ENCODE measurements at regions not wholly inside any gene's neighbourhood (a gene's known extent, or its start where the extent isn't known, plus 50 kb on each side); places are given as distances from the start of the nearest gene placed in this dataset.

DNA sequence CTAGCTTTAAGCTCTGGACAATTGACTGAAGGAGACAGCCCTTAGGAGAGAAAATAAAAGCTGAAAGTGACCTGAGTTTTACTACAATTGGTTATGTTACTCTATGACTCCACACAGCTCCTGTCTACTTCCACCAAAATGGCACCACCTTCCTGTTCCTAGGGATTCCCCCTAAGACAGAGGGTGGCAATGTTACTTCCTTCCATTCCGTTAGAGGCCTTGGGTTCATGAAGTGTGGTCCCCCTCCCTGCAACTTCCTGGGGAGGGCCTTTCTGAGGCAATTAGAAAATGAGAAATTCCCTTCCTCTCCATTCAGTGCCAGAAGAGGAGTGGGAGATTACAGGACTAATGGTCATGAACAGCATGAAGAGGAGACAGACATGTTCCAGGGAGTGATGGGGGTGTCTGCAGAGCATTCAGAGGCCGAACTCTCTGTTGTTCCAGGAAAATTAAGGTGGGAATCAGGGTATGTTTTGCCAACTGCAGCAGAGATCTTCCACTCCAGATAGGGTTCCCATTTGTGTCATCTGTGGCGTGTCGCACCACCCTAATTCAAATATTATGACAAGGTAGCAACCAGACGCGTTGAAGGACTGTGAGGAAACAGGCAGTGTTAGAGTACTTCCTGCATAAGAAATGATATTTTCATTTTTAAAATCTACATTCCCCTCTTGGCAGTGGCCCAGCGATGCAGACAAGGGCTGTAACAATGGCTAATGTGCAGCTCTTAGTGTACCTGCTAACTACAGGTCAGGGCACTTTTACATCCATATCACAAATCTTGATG is 53.1 kb upstream of the TRIM67 start:
- TF ChIP-seq, protein P1, sequence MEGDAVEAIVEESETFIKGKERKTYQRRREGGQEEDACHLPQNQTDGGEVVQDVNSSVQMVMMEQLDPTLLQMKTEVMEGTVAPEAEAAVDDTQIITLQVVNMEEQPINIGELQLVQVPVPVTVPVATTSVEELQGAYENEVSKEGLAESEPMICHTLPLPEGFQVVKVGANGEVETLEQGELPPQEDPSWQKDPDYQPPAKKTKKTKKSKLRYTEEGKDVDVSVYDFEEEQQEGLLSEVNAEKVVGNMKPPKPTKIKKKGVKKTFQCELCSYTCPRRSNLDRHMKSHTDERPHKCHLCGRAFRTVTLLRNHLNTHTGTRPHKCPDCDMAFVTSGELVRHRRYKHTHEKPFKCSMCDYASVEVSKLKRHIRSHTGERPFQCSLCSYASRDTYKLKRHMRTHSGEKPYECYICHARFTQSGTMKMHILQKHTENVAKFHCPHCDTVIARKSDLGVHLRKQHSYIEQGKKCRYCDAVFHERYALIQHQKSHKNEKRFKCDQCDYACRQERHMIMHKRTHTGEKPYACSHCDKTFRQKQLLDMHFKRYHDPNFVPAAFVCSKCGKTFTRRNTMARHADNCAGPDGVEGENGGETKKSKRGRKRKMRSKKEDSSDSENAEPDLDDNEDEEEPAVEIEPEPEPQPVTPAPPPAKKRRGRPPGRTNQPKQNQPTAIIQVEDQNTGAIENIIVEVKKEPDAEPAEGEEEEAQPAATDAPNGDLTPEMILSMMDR (IDR thresholded peaks at IDR 0.05; ENCODE audit: low read depth, low read length) = no peak
- DNase-seq (ENCODE audit: low read depth, low spot score) = no peak
- H3K4me3 ChIP-seq (ENCODE audit: low read depth, low read length) = no peak overlapping the region
- in situ Hi-C loops (cut with HindIII; ENCODE audit: low sequenced_read_pairs) = no loop called here

DNA sequence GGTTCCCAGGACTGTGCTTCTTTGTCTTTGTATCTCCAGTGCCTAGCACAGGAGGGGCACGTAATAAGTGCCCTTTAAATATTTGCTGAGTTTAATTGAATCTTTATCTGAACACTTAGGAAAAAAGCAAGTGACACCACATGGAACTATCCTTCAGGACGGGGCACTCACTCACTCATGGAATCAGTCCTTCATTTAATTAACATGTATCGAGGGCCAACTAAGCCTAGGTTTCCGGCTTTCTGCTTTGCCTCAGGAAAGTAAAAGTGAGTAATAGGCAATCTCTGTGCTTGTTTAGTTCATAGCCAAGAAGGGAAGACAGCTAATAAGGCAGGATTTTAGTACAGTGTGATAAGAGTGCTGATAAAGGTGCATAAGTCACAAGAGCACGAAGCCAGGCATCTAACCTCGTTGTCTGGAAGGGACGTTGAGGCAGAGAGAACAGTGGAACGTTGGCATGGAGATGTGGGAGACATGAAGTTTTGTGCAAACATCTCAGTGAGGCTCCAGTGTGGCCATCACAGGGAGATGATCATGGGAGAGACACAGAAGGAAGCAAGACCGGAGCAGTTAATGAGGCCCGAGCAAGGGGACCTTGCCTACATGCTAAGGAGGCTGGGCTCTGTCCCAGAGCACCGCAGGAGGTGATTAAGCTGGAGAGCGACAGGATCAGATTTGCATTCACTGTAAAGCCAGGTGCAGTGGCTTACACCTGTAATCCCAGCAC is 54.1 kb upstream of the TRIM67 start:
- H3K4me3 ChIP-seq (ENCODE audit: low read depth, low read length) = no peak overlapping the region
- TF ChIP-seq, protein P1 (IDR thresholded peaks at IDR 0.05; ENCODE audit: low read depth, low read length) = no peak
- in situ Hi-C loops (cut with HindIII; ENCODE audit: low sequenced_read_pairs) = no loop called here
- no peak for DNase-seq (ENCODE audit: low read depth, low spot score)

DNA sequence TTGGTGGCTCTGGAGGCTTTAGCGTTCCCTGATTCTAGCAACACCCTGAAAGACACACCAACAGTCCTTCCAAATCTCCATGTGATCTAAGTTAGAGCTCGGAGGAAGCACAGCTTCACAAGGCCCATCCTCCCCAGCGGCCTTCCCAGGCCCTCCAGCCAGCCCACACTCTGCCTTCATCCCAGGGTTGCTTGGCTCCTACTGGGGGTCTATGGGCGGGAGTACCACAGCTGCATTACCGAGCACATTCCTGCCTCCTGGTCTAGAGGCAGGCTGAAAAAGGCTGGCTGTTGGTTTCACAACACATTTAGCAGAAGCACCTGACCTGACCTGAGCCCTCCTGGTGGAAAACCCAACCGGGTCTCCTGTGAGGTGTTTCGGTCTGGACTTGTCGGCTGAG is 54.7 kb upstream of the TRIM67 start:
- no peak overlapping the region for H3K4me3 ChIP-seq (ENCODE audit: low read depth, low read length)
- TF ChIP-seq, protein P1 (IDR thresholded peaks at IDR 0.05; ENCODE audit: low read depth, low read length) = no peak
- DNase-seq (ENCODE audit: low read depth, low spot score) = no peak
- in situ Hi-C loops (cut with HindIII; ENCODE audit: low sequenced_read_pairs) = no loop called here

DNA sequence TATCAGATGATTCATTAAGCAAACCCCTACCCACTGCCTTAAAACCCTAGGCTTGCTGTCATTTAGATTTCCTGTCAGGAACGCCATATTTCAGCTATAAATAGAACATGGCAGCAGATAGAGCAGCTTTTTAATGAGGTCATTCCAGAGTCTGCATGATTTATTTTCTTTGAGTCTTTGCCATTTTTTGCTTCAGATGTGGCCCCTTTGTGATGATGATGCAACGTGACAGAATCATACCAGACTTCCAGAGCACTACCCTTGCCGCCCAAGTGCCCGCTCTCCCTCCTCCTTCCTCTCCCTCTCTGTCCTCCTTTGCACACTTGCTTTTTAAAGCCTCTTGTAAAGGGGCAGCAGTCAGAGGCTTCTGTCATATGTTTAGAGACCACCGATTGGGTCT is 55.5 kb upstream of the TRIM67 start:
- TF ChIP-seq, protein P1 (IDR thresholded peaks at IDR 0.05; ENCODE audit: low read depth, low read length) = no peak
- in situ Hi-C loops (cut with HindIII; ENCODE audit: low sequenced_read_pairs) = no loop called here
- no peak overlapping the region for H3K4me3 ChIP-seq (ENCODE audit: low read depth, low read length)
- DNase-seq (ENCODE audit: low read depth, low spot score) = peak; percentile 87

DNA sequence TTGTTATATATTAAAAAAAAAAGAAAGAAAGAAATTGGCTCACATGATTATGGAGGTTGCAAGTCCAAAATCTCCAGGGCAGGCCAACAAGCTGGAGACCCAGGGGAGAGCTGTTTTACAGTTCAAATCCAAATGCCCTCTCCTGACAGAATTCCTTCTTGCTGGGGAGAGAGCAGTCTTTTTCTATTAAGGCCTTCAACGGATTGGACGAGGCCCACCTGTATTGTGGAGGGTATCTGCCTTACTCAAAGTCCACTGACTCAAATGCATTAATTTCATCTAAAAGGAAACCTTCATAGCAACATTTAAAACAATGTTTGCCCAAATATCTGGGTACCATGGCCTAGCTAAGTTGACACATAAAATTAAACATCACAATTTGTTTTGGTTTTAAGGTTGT is 56.9 kb upstream of the TRIM67 start:
- H3K4me3 ChIP-seq (ENCODE audit: low read depth, low read length) = no peak overlapping the region
- no peak for DNase-seq (ENCODE audit: low read depth, low spot score)
- TF ChIP-seq, protein P1 (IDR thresholded peaks at IDR 0.05; ENCODE audit: low read depth, low read length) = no peak
- in situ Hi-C loops (cut with HindIII; ENCODE audit: low sequenced_read_pairs) = no loop called here

DNA sequence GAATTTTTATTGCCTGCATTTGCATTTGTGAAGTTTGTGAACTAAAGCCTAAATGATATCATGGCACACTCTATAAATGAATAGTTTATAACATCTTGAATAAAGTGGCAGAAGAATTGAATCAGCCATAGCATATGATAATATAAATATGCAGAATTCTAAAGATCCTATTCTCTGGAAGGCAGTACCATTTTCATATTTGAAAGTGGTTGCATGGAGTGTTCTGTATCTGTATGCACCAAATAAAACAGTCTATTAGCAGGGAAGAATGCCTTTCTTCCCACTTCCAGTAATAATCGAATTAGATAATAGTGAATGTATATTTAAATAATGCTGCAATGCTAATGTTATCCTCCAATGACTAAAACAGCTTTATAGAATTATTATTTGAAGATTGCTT is 57.9 kb upstream of the TRIM67 start:
- TF ChIP-seq, protein P1 (IDR thresholded peaks at IDR 0.05; ENCODE audit: low read depth, low read length) = no peak
- DNase-seq (ENCODE audit: low read depth, low spot score) = no peak
- in situ Hi-C loops (cut with HindIII; ENCODE audit: low sequenced_read_pairs) = no loop called here

More for the DNA sequence above, 57.9 kb upstream of the TRIM67 start:
- no peak overlapping the region for H3K4me3 ChIP-seq (ENCODE audit: low read depth, low read length)

Measured in astrocyte of the spinal cord (primary cell).